ENCODE measurements at regions not wholly inside any gene's neighbourhood (a gene's known extent, or its start where the extent isn't known, plus 50 kb on each side); places are given as distances from the start of the nearest gene placed in this dataset.

- TF ChIP-seq CTCF (IDR thresholded peaks at IDR 0.05) (no peak), POLR2A (IDR thresholded peaks at IDR 0.05) (no peak)
Observed at GRCh38 chr22:25402501-25403283, 161.8 kb upstream of the GRK3 start.

All from vagina (tissue), 2 donors.